Neural crest cell (in vitro differentiated cells): ENCODE measurements at regions not wholly inside any gene's neighbourhood (a gene's known extent, or its start where the extent isn't known, plus 50 kb on each side); places are given as distances from the start of the nearest gene placed in this dataset.
A peak's percentile ranks its signal among the peaks of the same experiment; 100 is the strongest.
"Not testable (repeated sequence)": the region's sequence is repeated elsewhere in the genome, so short reads cannot be mapped to it uniquely, and the experiment has no call there.

ENCODE experiments used
- DNase-seq: peaks from one replicate; pipeline ENCODE4 v3.0.0; 2021; ENCODE audit warnings: low read depth, mixed read lengths, low spot score
- H3K27ac Mint-ChIP-seq: one replicate; pipeline ENCODE4 v1.8.0; 2021; ENCODE audit warnings: mild to moderate bottlenecking, mixed read lengths; ENCODE audit not compliant: unreplicated experiment
- H3K27me3 Mint-ChIP-seq: 2 replicates; pipeline ENCODE4 v1.8.0; 2021; ENCODE audit warnings: low read depth, mild to moderate bottlenecking, mixed read lengths
- H3K36me3 Mint-ChIP-seq: 2 replicates; pipeline ENCODE4 v1.8.0; 2021; ENCODE audit warnings: low read depth, mild to moderate bottlenecking, mixed read lengths
- H3K4me1 Mint-ChIP-seq: 2 replicates; pipeline ENCODE4 v1.8.0; 2021; ENCODE audit warnings: mixed read lengths
- H3K4me3 Mint-ChIP-seq: one replicate; pipeline ENCODE4 v1.8.0; 2021; ENCODE audit warnings: mild to moderate bottlenecking, mixed read lengths
- H3K9me3 Mint-ChIP-seq: 2 replicates; pipeline ENCODE4 v1.8.0; 2021; ENCODE audit warnings: mixed read lengths
- CTCF ChIP-seq: fragments of 200-600 bp; sonication (generic); conservative IDR thresholded peaks from 2 replicates; pipeline ENCODE4 v1.5.0; 2021; ENCODE audit warnings: antibody characterized with exemption, mild to moderate bottlenecking

GRCh38 chr15:36050899-36051298 is 504.9 kb upstream of the DPH6 start:
- Mint-ChIP-seq H3K27ac (no peak overlapping the region), H3K4me1 (peaks cover 5% of the 10 kb centered on the region), H3K27me3 (no peaks in the 10 kb centered on the region), H3K9me3 (peaks cover 3% of the 10 kb centered on the region), H3K4me3 (no peak overlapping the region), H3K36me3 (no peaks in the 10 kb centered on the region)
- TF ChIP-seq CTCF, result no peak
- DNase-seq, result no peak

GRCh38 chr15:36052641-36053040 is 506.7 kb upstream of the DPH6 start:
- H3K36me3 Mint-ChIP-seq, H3K9me3 Mint-ChIP-seq, H3K27ac Mint-ChIP-seq, DNase-seq, H3K27me3 Mint-ChIP-seq, H3K4me1 Mint-ChIP-seq, H3K4me3 Mint-ChIP-seq: not testable (repeated sequence)
- TF ChIP-seq CTCF, result peak; percentile 32

GRCh38 chr15:36053746-36054145 is 507.8 kb upstream of the DPH6 start:
- no peaks in the 10 kb centered on the region for H3K9me3 Mint-ChIP-seq
- TF ChIP-seq CTCF, result no peak
- no peaks in the 10 kb centered on the region for H3K36me3 Mint-ChIP-seq
- no peak overlapping the region for H3K4me3 Mint-ChIP-seq
- DNase-seq, result no peak
- no peak overlapping the region for H3K27ac Mint-ChIP-seq
- peaks cover 5% of the 10 kb centered on the region for H3K4me1 Mint-ChIP-seq
- no peaks in the 10 kb centered on the region for H3K27me3 Mint-ChIP-seq

GRCh38 chr15:36059596-36059995 is 513.6 kb upstream of the DPH6 start:
- Mint-ChIP-seq H3K27me3 (no peaks in the 10 kb centered on the region), H3K36me3 (no peaks in the 10 kb centered on the region), H3K9me3 (no peaks in the 10 kb centered on the region), H3K4me3 (no peak overlapping the region), H3K27ac (no peak overlapping the region), H3K4me1 (no peaks in the 10 kb centered on the region)
- no peak for TF ChIP-seq CTCF
- DNase-seq, result no peak

- H3K27me3 Mint-ChIP-seq, result no peaks in the 10 kb centered on the region
- no peak for TF ChIP-seq CTCF
- no peak overlapping the region for H3K27ac Mint-ChIP-seq
- peaks cover 2% of the 10 kb centered on the region for H3K9me3 Mint-ChIP-seq
- H3K36me3 Mint-ChIP-seq, result no peaks in the 10 kb centered on the region
- H3K4me1 Mint-ChIP-seq, result no peaks in the 10 kb centered on the region
- DNase-seq, result no peak
- H3K4me3 Mint-ChIP-seq, result no peak overlapping the region
These were observed 516.4 kb upstream of the DPH6 start for GRCh38 chr15:36062357-36062756.

- no peaks in the 10 kb centered on the region for H3K36me3 Mint-ChIP-seq
These were observed 512.7 kb upstream of the CDIN1 start for GRCh38 chr15:36066757-36067156.

More at GRCh38 chr15:36066757-36067156, 512.7 kb upstream of the CDIN1 start:
- Mint-ChIP-seq H3K4me1 (no peaks in the 10 kb centered on the region), H3K27ac (no peak overlapping the region), H3K27me3 (no peaks in the 10 kb centered on the region), H3K4me3 (no peak overlapping the region), H3K9me3 (peaks cover 2% of the 10 kb centered on the region)
- no peak for DNase-seq
- no peak for TF ChIP-seq CTCF
